ENCODE measurements at regions not wholly inside any gene's neighbourhood (a gene's known extent, or its start where the extent isn't known, plus 50 kb on each side); places are given as distances from the start of the nearest gene placed in this dataset.
"Not testable (repeated sequence)": the region's sequence is repeated elsewhere in the genome, so short reads cannot be mapped to it uniquely, and the experiment has no call there.

GRCh38 chr3:153853163-153853562, 268.0 kb upstream of the ARHGEF26 start:
- DNase-seq (ENCODE audit: low read depth): no peak
- H3K4me1 ChIP-seq (ENCODE audit: control insufficient read depth, insufficient read depth, low read length): peaks cover 7% of the 10 kb centered on the region
- H3K4me3 ChIP-seq (ENCODE audit: low read length): no peak overlapping the region
- no peak overlapping the region for H3K9ac ChIP-seq (ENCODE audit: low read length)
- no peaks in the 10 kb centered on the region for H3K36me3 ChIP-seq (ENCODE audit: control insufficient read depth, insufficient read depth, low read length, severe bottlenecking)
- no peaks in the 10 kb centered on the region for H3K9me3 ChIP-seq (ENCODE audit: control insufficient read depth, low read length)
- H3K27me3 ChIP-seq (replicated peaks; ENCODE audit: control insufficient read depth, insufficient read depth, low read length): no peaks in the 10 kb centered on the region

GRCh38 chr3:153855772-153856171, 265.4 kb upstream of the ARHGEF26 start:
- Histone ChIP-seq H3K27me3 (replicated peaks; ENCODE audit: control insufficient read depth, insufficient read depth, low read length) (no peaks in the 10 kb centered on the region), H3K36me3 (ENCODE audit: control insufficient read depth, insufficient read depth, low read length, severe bottlenecking) (no peaks in the 10 kb centered on the region), H3K9ac (ENCODE audit: low read length) (no peak overlapping the region), H3K4me3 (ENCODE audit: low read length) (no peak overlapping the region), H3K9me3 (ENCODE audit: control insufficient read depth, low read length) (no peaks in the 10 kb centered on the region), H3K4me1 (ENCODE audit: control insufficient read depth, insufficient read depth, low read length) (peaks cover 2% of the 10 kb centered on the region)
- no peak for DNase-seq (ENCODE audit: low read depth)

DNA sequence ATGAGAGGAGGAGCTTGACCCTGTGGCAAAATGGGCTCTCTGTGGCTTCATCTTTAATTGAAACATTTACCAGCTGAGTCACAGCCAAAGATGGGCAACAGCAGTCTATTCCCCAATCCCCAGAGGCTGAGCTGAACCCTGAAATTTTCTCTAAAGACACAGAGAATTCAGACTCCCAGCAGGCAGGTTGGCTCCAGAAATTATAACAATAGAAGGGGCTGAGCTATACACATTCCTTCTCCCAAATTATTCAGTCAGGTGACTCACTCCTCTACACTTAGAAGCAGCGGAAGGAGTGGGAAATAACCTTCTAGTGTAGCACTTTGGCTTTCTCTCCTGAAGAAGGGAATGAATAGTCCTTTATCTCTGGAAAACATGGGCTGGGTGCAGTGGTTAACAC, 264.3 kb upstream of the ARHGEF26 start:
- H3K4me1 ChIP-seq (ENCODE audit: control insufficient read depth, insufficient read depth, low read length): peaks cover 2% of the 10 kb centered on the region
- H3K4me3 ChIP-seq (ENCODE audit: low read length): no peak overlapping the region
- H3K27me3 ChIP-seq (replicated peaks; ENCODE audit: control insufficient read depth, insufficient read depth, low read length): no peaks in the 10 kb centered on the region
- H3K9me3 ChIP-seq (ENCODE audit: control insufficient read depth, low read length): no peaks in the 10 kb centered on the region
- H3K9ac ChIP-seq (ENCODE audit: low read length): no peak overlapping the region
- H3K36me3 ChIP-seq (ENCODE audit: control insufficient read depth, insufficient read depth, low read length, severe bottlenecking): no peaks in the 10 kb centered on the region
- no peak for DNase-seq (ENCODE audit: low read depth)

GRCh38 chr3:153864793-153865192, 256.4 kb upstream of the ARHGEF26 start:
- Histone ChIP-seq H3K4me3 (ENCODE audit: low read length) (no peak overlapping the region), H3K4me1 (ENCODE audit: control insufficient read depth, insufficient read depth, low read length) (peaks cover 9% of the 10 kb centered on the region), H3K36me3 (ENCODE audit: control insufficient read depth, insufficient read depth, low read length, severe bottlenecking) (no peaks in the 10 kb centered on the region), H3K9me3 (ENCODE audit: control insufficient read depth, low read length) (no peaks in the 10 kb centered on the region), H3K9ac (ENCODE audit: low read length) (no peak overlapping the region), H3K27me3 (replicated peaks; ENCODE audit: control insufficient read depth, insufficient read depth, low read length) (no peaks in the 10 kb centered on the region)
- DNase-seq (ENCODE audit: low read depth): no peak

GRCh38 chr3:153866901-153867300, 254.3 kb upstream of the ARHGEF26 start:
- H3K4me1 ChIP-seq (ENCODE audit: control insufficient read depth, insufficient read depth, low read length): peaks cover 9% of the 10 kb centered on the region
- no peak for DNase-seq (ENCODE audit: low read depth)
- H3K9ac ChIP-seq (ENCODE audit: low read length): no peak overlapping the region
- no peaks in the 10 kb centered on the region for H3K27me3 ChIP-seq (replicated peaks; ENCODE audit: control insufficient read depth, insufficient read depth, low read length)
- no peak overlapping the region for H3K4me3 ChIP-seq (ENCODE audit: low read length)
- H3K9me3 ChIP-seq (ENCODE audit: control insufficient read depth, low read length): no peaks in the 10 kb centered on the region
- no peaks in the 10 kb centered on the region for H3K36me3 ChIP-seq (ENCODE audit: control insufficient read depth, insufficient read depth, low read length, severe bottlenecking)

- not testable (repeated sequence) for H3K27me3 ChIP-seq (replicated peaks; ENCODE audit: control insufficient read depth, insufficient read depth, low read length); H3K9ac ChIP-seq (ENCODE audit: low read length); H3K9me3 ChIP-seq (ENCODE audit: control insufficient read depth, low read length); DNase-seq (ENCODE audit: low read depth); H3K36me3 ChIP-seq (ENCODE audit: control insufficient read depth, insufficient read depth, low read length, severe bottlenecking); H3K4me3 ChIP-seq (ENCODE audit: low read length); H3K4me1 ChIP-seq (ENCODE audit: control insufficient read depth, insufficient read depth, low read length)
Measured at GRCh38 chr3:153874348-153874747, 246.8 kb upstream of the ARHGEF26 start.

DNA sequence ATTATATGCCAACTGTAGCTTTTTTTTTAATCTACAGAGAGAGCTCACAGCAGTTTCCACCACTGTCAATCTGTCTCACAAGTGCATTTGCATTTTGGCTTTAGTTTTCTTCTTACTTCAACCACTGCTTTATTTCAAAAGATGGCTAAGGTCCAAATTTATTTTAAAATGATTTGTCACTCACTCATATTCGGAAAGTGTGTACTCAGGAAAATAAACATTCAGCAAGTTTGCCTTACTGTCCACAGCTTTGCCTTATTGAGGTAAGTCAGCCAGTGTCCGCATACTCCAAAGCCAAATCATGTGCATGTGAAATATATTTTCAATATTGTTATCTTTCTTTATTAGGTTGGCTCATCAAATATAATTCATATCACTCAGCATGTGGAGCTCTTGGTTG, 240.7 kb upstream of the ARHGEF26 start:
- DNase-seq (ENCODE audit: low read depth): no peak
- H3K4me3 ChIP-seq (ENCODE audit: low read length): no peak overlapping the region
- no peak overlapping the region for H3K9ac ChIP-seq (ENCODE audit: low read length)
- H3K36me3 ChIP-seq (ENCODE audit: control insufficient read depth, insufficient read depth, low read length, severe bottlenecking): no peaks in the 10 kb centered on the region
- no peaks in the 10 kb centered on the region for H3K27me3 ChIP-seq (replicated peaks; ENCODE audit: control insufficient read depth, insufficient read depth, low read length)
- no peaks in the 10 kb centered on the region for H3K9me3 ChIP-seq (ENCODE audit: control insufficient read depth, low read length)
- no peaks in the 10 kb centered on the region for H3K4me1 ChIP-seq (ENCODE audit: control insufficient read depth, insufficient read depth, low read length)

DNA sequence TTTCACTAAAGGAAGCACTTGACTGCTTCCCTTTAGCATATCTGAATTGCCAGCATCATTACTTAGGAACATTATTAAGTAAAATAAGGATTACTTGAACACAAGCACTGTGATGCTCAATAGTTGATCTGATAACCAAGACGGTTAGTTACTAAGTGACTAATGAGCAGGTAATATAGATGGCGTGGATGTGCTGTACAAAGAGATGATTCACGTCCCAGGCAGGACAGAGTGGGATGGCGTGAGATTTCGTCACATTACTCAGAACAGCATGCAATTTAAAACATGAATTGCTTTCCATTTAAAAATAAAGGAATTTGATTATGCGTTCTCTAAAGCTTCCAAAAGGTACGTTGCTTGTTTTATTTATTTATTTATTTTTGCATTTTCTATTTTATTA, 240.0 kb upstream of the ARHGEF26 start:
- H3K4me1 ChIP-seq (ENCODE audit: control insufficient read depth, insufficient read depth, low read length): no peaks in the 10 kb centered on the region
- H3K9me3 ChIP-seq (ENCODE audit: control insufficient read depth, low read length): no peaks in the 10 kb centered on the region
- no peak overlapping the region for H3K9ac ChIP-seq (ENCODE audit: low read length)
- H3K4me3 ChIP-seq (ENCODE audit: low read length): no peak overlapping the region
- H3K27me3 ChIP-seq (replicated peaks; ENCODE audit: control insufficient read depth, insufficient read depth, low read length): no peaks in the 10 kb centered on the region
- DNase-seq (ENCODE audit: low read depth): no peak
- no peaks in the 10 kb centered on the region for H3K36me3 ChIP-seq (ENCODE audit: control insufficient read depth, insufficient read depth, low read length, severe bottlenecking)

- Histone ChIP-seq H3K9ac (ENCODE audit: low read length) (no peak overlapping the region), H3K27me3 (replicated peaks; ENCODE audit: control insufficient read depth, insufficient read depth, low read length) (no peaks in the 10 kb centered on the region), H3K4me1 (ENCODE audit: control insufficient read depth, insufficient read depth, low read length) (no peaks in the 10 kb centered on the region), H3K9me3 (ENCODE audit: control insufficient read depth, low read length) (no peaks in the 10 kb centered on the region), H3K4me3 (ENCODE audit: low read length) (no peak overlapping the region), H3K36me3 (ENCODE audit: control insufficient read depth, insufficient read depth, low read length, severe bottlenecking) (no peaks in the 10 kb centered on the region)
- no peak for DNase-seq (ENCODE audit: low read depth)
Measured at GRCh38 chr3:153885359-153885758, 235.8 kb upstream of the ARHGEF26 start.

DNA sequence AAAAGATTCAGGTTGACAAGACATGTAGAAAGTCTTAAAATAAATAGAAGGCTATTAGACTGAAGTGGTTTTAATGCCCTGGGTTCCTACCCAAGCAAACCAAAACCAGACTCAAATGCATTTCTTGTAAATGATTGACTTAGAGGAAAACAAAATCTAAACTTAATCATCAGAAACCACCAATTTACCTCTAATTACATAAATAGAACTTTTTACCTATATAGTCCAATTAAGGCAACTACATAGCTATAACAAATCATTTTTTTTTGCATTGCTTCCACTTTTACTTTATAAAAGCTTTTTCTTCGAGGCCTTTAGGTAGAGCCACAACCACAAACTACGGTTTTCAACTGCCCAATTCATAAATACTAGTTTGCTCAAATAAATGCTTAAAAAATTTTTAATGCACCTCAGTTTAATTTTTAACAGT, 231.3 kb upstream of the ARHGEF26 start:
- H3K36me3 ChIP-seq (ENCODE audit: control insufficient read depth, insufficient read depth, low read length, severe bottlenecking): no peaks in the 10 kb centered on the region
- no peaks in the 10 kb centered on the region for H3K27me3 ChIP-seq (replicated peaks; ENCODE audit: control insufficient read depth, insufficient read depth, low read length)
- no peaks in the 10 kb centered on the region for H3K9me3 ChIP-seq (ENCODE audit: control insufficient read depth, low read length)
- no peaks in the 10 kb centered on the region for H3K4me1 ChIP-seq (ENCODE audit: control insufficient read depth, insufficient read depth, low read length)
- no peak for DNase-seq (ENCODE audit: low read depth)
- no peak overlapping the region for H3K4me3 ChIP-seq (ENCODE audit: low read length)
- no peak overlapping the region for H3K9ac ChIP-seq (ENCODE audit: low read length)

DNA sequence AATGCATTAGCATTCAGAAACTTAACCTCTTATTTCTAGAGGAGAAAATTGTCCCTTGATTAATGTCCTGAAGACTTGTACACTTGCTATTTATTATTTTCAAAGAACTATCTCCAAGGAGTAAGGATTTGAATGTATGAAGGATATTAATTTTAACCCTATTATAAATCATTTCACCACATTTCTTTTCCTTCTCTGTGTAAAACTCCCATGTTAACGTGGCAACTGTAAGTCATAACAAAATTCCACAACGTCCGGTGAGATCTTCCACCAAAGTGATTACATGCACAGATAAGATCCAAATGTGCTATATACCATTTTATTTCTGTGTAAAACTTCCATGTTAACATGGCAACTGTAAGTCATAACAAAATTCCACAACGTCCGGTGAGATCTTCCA, 229.1 kb upstream of the ARHGEF26 start:
- Histone ChIP-seq H3K9ac (ENCODE audit: low read length) (no peak overlapping the region), H3K4me1 (ENCODE audit: control insufficient read depth, insufficient read depth, low read length) (no peaks in the 10 kb centered on the region), H3K4me3 (ENCODE audit: low read length) (no peak overlapping the region), H3K27me3 (replicated peaks; ENCODE audit: control insufficient read depth, insufficient read depth, low read length) (no peaks in the 10 kb centered on the region), H3K9me3 (ENCODE audit: control insufficient read depth, low read length) (no peaks in the 10 kb centered on the region), H3K36me3 (ENCODE audit: control insufficient read depth, insufficient read depth, low read length, severe bottlenecking) (no peaks in the 10 kb centered on the region)
- peak; percentile 14 for DNase-seq (ENCODE audit: low read depth)

DNA sequence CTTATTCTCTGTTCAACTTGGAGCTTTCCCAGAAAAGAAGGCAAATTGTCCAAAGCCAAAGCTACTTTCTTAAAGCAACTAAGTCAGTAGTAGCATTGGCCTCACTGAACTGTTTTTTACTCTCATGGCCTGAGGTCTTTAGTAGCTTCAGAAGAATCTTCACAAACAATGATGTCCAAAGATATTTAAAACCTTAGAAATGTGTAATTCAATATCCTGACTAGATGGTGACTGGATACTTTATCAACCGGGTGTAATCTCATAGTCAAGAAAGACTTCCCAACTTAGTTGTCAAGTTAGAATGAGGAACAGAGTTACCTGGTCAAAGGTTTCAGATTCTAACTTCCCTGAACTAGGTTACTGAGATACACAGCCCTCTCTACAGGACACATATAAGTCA, 226.3 kb upstream of the ARHGEF26 start:
- no peaks in the 10 kb centered on the region for H3K9me3 ChIP-seq (ENCODE audit: control insufficient read depth, low read length)
- no peak overlapping the region for H3K4me3 ChIP-seq (ENCODE audit: low read length)
- H3K36me3 ChIP-seq (ENCODE audit: control insufficient read depth, insufficient read depth, low read length, severe bottlenecking): no peaks in the 10 kb centered on the region
- no peaks in the 10 kb centered on the region for H3K4me1 ChIP-seq (ENCODE audit: control insufficient read depth, insufficient read depth, low read length)
- no peak overlapping the region for H3K9ac ChIP-seq (ENCODE audit: low read length)
- no peak for DNase-seq (ENCODE audit: low read depth)
- H3K27me3 ChIP-seq (replicated peaks; ENCODE audit: control insufficient read depth, insufficient read depth, low read length): no peaks in the 10 kb centered on the region

Measured in adipocyte (in vitro differentiated cells).